SK-N-SH treated with all-trans-retinoic acid at 6 μM for 48 hours (cell line): ENCODE measurements at regions not wholly inside any gene's neighbourhood (a gene's known extent, or its start where the extent isn't known, plus 50 kb on each side); places are given as distances from the start of the nearest gene placed in this dataset.
"Not testable (repeated sequence)": the region's sequence is repeated elsewhere in the genome, so short reads cannot be mapped to it uniquely, and the experiment has no call there.

Experiments used
- ATAC-seq: fragments of 200-7000 bp; cut with Tn5 transposase; 3 replicates; pipeline ENCODE4 v1.9.1; 2020; ENCODE audit warnings: mild to moderate bottlenecking, moderate library complexity
- ARNTL ChIP-seq: fragments of 450-650 bp; formaldehyde crosslinking; IDR thresholded peaks from 2 replicates; pipeline ENCODE4 v1.5.0; 2020; ENCODE audit warnings: low read depth, mild to moderate bottlenecking, moderate library complexity, borderline replicate concordance
- BACH2 ChIP-seq: fragments of 250-450 bp; sonication (Bioruptor Pico); IDR thresholded peaks from 2 replicates; pipeline ENCODE4 v1.9.0; 2021; ENCODE audit warnings: mild to moderate bottlenecking, borderline replicate concordance
- CREB5 ChIP-seq: fragments of 250-450 bp; sonication (Bioruptor Pico); IDR thresholded peaks from 2 replicates; pipeline ENCODE4 v1.5.1; 2020; ENCODE audit warnings: low read depth, mild to moderate bottlenecking, moderate library complexity
- CSDC2 ChIP-seq: fragments of 250-450 bp; sonication (Bioruptor Pico); IDR thresholded peaks from 2 replicates; pipeline ENCODE4 v1.5.0; 2020; ENCODE audit warnings: mild to moderate bottlenecking, moderate library complexity
- CSRNP3 ChIP-seq: fragments of 250-450 bp; sonication (Bioruptor Pico); IDR thresholded peaks from 2 replicates; pipeline ENCODE4 v1.5.1; 2021; ENCODE audit warnings: mild to moderate bottlenecking, moderate library complexity
- ESRRG ChIP-seq: fragments of 250-450 bp; sonication (Bioruptor Pico); IDR thresholded peaks from 2 replicates; pipeline ENCODE4 v1.6.1; 2021; ENCODE audit warnings: mild to moderate bottlenecking
- GLIS3 ChIP-seq: fragments of 250-450 bp; sonication (Bioruptor Pico); IDR thresholded peaks from 2 replicates; pipeline ENCODE4 v1.5.0; 2020; ENCODE audit warnings: mild to moderate bottlenecking, moderate library complexity
- ISL1 ChIP-seq: fragments of 250-450 bp; sonication (Bioruptor Pico); IDR thresholded peaks from 2 replicates; pipeline ENCODE4 v2.1.2; 2022; ENCODE audit warnings: mild to moderate bottlenecking, moderate library complexity
- OSR1 ChIP-seq: fragments of 250-450 bp; sonication (Bioruptor Pico); IDR thresholded peaks from 2 replicates; pipeline ENCODE4 v1.8.0; 2022; ENCODE audit warnings: moderate library complexity, mild to moderate bottlenecking, inconsistent platforms
- PATZ1 ChIP-seq: fragments of 250-450 bp; sonication (Bioruptor Pico); IDR thresholded peaks from 2 replicates; pipeline ENCODE4 v1.8.0; 2020; ENCODE audit warnings: mild to moderate bottlenecking, moderate library complexity, borderline replicate concordance
- PPARA ChIP-seq: fragments of 250-450 bp; sonication (Bioruptor Pico); IDR thresholded peaks from 2 replicates; pipeline ENCODE4 v1.5.0; 2020; ENCODE audit warnings: mild to moderate bottlenecking, borderline replicate concordance
- RARB ChIP-seq: fragments of 250-450 bp; sonication (Bioruptor Pico); IDR thresholded peaks from 2 replicates; pipeline ENCODE4 v1.8.0; 2021; ENCODE audit warnings: mild to moderate bottlenecking, moderate library complexity
- SNAI2 ChIP-seq: fragments of 250-450 bp; sonication (Bioruptor Pico); IDR thresholded peaks from 2 replicates; pipeline ENCODE4 v1.5.0; 2020; ENCODE audit warnings: mild to moderate bottlenecking, moderate library complexity
- TCF4 ChIP-seq: fragments of 250-450 bp; sonication (Bioruptor Pico); IDR thresholded peaks from 2 replicates; pipeline ENCODE4 v1.8.0; 2021; ENCODE audit warnings: mild to moderate bottlenecking, moderate library complexity, borderline replicate concordance
- TOX ChIP-seq: fragments of 250-450 bp; sonication (Bioruptor Pico); IDR thresholded peaks from 2 replicates; pipeline ENCODE4 v1.8.0; 2021; ENCODE audit warnings: mild to moderate bottlenecking, moderate library complexity, borderline replicate concordance
- TSHZ2 ChIP-seq: fragments of 250-450 bp; sonication (Bioruptor Pico); IDR thresholded peaks from 2 replicates; pipeline ENCODE4 v1.5.0; 2020; ENCODE audit warnings: mild to moderate bottlenecking, moderate library complexity
- ZFP3 ChIP-seq: fragments of 250-450 bp; sonication (Bioruptor Pico); IDR thresholded peaks from 2 replicates; pipeline ENCODE4 v1.5.0; 2020; ENCODE audit warnings: mild to moderate bottlenecking, moderate library complexity
- ZFP30 ChIP-seq: fragments of 450-650 bp; formaldehyde crosslinking; IDR thresholded peaks from 2 replicates; pipeline ENCODE4 v1.5.0; 2022; ENCODE audit warnings: mild to moderate bottlenecking, moderate library complexity
- ZNF565 ChIP-seq: fragments of 450-650 bp; formaldehyde crosslinking; conservative IDR thresholded peaks from 2 replicates; pipeline ENCODE4 v1.5.0; 2020; ENCODE audit warnings: low read depth, mild to moderate bottlenecking, moderate library complexity
- ZNF70 ChIP-seq: fragments of 450-650 bp; formaldehyde crosslinking; IDR thresholded peaks from 2 replicates; pipeline ENCODE4 v1.5.0; 2020; ENCODE audit warnings: mild to moderate bottlenecking, moderate library complexity
- ZNF8 ChIP-seq: fragments of 450-650 bp; formaldehyde crosslinking; IDR thresholded peaks from 2 replicates; pipeline ENCODE4 v1.5.0; 2020; ENCODE audit warnings: mild to moderate bottlenecking, moderate library complexity

GRCh38 chr6:10081075-10081474, 333.8 kb downstream of the TFAP2A start:
- TF ChIP-seq TOX (CRISPR knock-in tag) (no peak), RARB (CRISPR knock-in tag) (no peak), CSDC2 (CRISPR knock-in tag) (no peak), TCF4 (no peak), TSHZ2 (CRISPR knock-in tag) (no peak), OSR1 (CRISPR knock-in tag) (no peak), ARNTL (CRISPR knock-in tag) (no peak), CREB5 (CRISPR knock-in tag) (no peak), ZFP3 (CRISPR knock-in tag) (no peak), SNAI2 (CRISPR knock-in tag) (no peak), GLIS3 (CRISPR knock-in tag) (no peak), ZNF70 (CRISPR knock-in tag) (no peak), PPARA (CRISPR knock-in tag) (no peak), ZNF565 (CRISPR knock-in tag) (no peak)
- ATAC-seq: no peak

- TF ChIP-seq OSR1 (CRISPR knock-in tag) (no peak), ESRRG (CRISPR knock-in tag) (no peak), GLIS3 (CRISPR knock-in tag) (no peak), ZFP30 (CRISPR knock-in tag) (no peak), BACH2 (CRISPR knock-in tag) (no peak), TCF4 (no peak), TSHZ2 (CRISPR knock-in tag) (no peak), RARB (CRISPR knock-in tag) (no peak), SNAI2 (CRISPR knock-in tag) (no peak)
- ATAC-seq: no peak
Measured at GRCh38 chr6:10080561-10080960, 334.3 kb downstream of the TFAP2A start.

- no peak for TF ChIP-seq GLIS3 (CRISPR knock-in tag)
- TF ChIP-seq TSHZ2 (CRISPR knock-in tag): no peak
- no peak for TF ChIP-seq ZFP30 (CRISPR knock-in tag)
- no peak for TF ChIP-seq ARNTL (CRISPR knock-in tag)
- no peak for TF ChIP-seq ESRRG (CRISPR knock-in tag)
- TF ChIP-seq ZNF8 (CRISPR knock-in tag): no peak
- no peak for TF ChIP-seq ZNF70 (CRISPR knock-in tag)
- no peak for TF ChIP-seq ISL1 (CRISPR knock-in tag)
- TF ChIP-seq TOX (CRISPR knock-in tag): no peak
- TF ChIP-seq TCF4: no peak
- no peak for TF ChIP-seq PATZ1 (CRISPR knock-in tag)
- TF ChIP-seq CSRNP3 (CRISPR knock-in tag): no peak
- TF ChIP-seq OSR1 (CRISPR knock-in tag): no peak
- TF ChIP-seq CSDC2 (CRISPR knock-in tag): no peak
- no peak for TF ChIP-seq ZNF565 (CRISPR knock-in tag)
- no peak for TF ChIP-seq ZFP3 (CRISPR knock-in tag)
- no peak for ATAC-seq
Measured at GRCh38 chr6:10078581-10078980, 336.3 kb downstream of the TFAP2A start.

GRCh38 chr6:10074726-10075125, 340.1 kb downstream of the TFAP2A start:
- not testable (repeated sequence) for ATAC-seq
